K562 (cell line): ENCODE measurements at regions not wholly inside any gene's neighbourhood (a gene's known extent, or its start where the extent isn't known, plus 50 kb on each side); places are given as distances from the start of the nearest gene placed in this dataset.
A peak's percentile ranks its signal among the peaks of the same experiment; 100 is the strongest.

Experiments
- ATAC-seq: fragments of 200-7000 bp; cut with Tn5 transposase; 3 replicates; pipeline ENCODE4 v1.9.1; 2020; ENCODE audit warnings: moderate library complexity
- BruUV-seq: library from RNA; stranded (reverse); fragments of 400-500 nt; replicated peaks from 2 replicates; lab custom pipeline; 2021; lab: Mats Ljungman, UMichigan
- CTCF ChIA-PET: fragments of 300-600 bp; formaldehyde crosslinking; extraction: SDS; loops from one replicate; lab custom pipeline; 2021; ENCODE audit warnings: low intra/inter-chr PET ratio; lab: Yijun Ruan, JAX
- POLR2A ChIA-PET: fragments of 300-600, 350-650 bp; sonication (Branson Sonifier 250); formaldehyde crosslinking; extraction: SDS; loops from one replicate; lab custom pipeline; 2021; ENCODE audit warnings: antibody characterized with exemption, inconsistent platforms; lab: Yijun Ruan, JAX
- DNase-seq, 4 experiments: peaks; one replicate each; pipeline versions ENCODE4 v3.0.0 to v3.0.0-alpha.2; 2011 to 2018; ENCODE audit warnings: low spot score in 3 of 4, mixed read lengths in 3 of 4; ENCODE audit errors: extremely low read depth in 1 of 4
- FAIRE-seq: peaks from 2 replicates; lab custom pipeline; 2011; peaks lifted over from hg19 to GRCh38; lab: Jason Lieb, UNC
- H2AFZ ChIP-seq: 2 replicates; pipeline ENCODE4 v1.6.0; 2011; ENCODE audit warnings: low read depth, low read length, control low read depth, inconsistent platforms
- H3K27ac ChIP-seq: fragments of 200-600 bp; 3 replicates; pipeline ENCODE4 v1.8.0; 2011; ENCODE audit warnings: low read depth, mild to moderate bottlenecking, control low read depth, inconsistent platforms, low read length, moderate library complexity, mixed read lengths; ENCODE audit errors: extremely low read depth
- H3K27me3 ChIP-seq, 2 experiments: fragments of 300-600 bp in 1 of 2; 2 replicates in 1 of 2; 3 replicates in 1 of 2; pipeline versions ENCODE4 v1.6.0 to v1.8.0; 2011; ENCODE audit warnings: inconsistent platforms in 2 of 2, low read length in 2 of 2, mild to moderate bottlenecking in 1 of 2, mixed read lengths in 1 of 2, moderate library complexity in 1 of 2; ENCODE audit not compliant: control insufficient read depth in 2 of 2, insufficient read depth in 2 of 2
- H3K36me3 ChIP-seq: fragments of 300-600 bp; 3 replicates; pipeline ENCODE4 v1.8.0; 2011; ENCODE audit warnings: mild to moderate bottlenecking, low read length, inconsistent platforms; ENCODE audit not compliant: control insufficient read depth, insufficient read depth
- H3K4me1 ChIP-seq, 2 experiments: fragments of 200-600 bp in 1 of 2; replicated peaks in 1 of 2; 2 replicates in 1 of 2; 3 replicates in 1 of 2; pipeline versions ENCODE4 v1.5.1 to v1.8.0; 2011; ENCODE audit warnings: inconsistent platforms in 2 of 2, low read length in 2 of 2, mild to moderate bottlenecking in 1 of 2, mixed read lengths in 1 of 2, moderate library complexity in 1 of 2; ENCODE audit not compliant: control insufficient read depth in 2 of 2, insufficient read depth in 2 of 2
- H3K4me2 ChIP-seq: 2 replicates; pipeline ENCODE4 v1.6.1; 2011; ENCODE audit warnings: low read length, control low read depth, inconsistent platforms, mixed read lengths; ENCODE audit not compliant: insufficient read depth
- H3K4me3 ChIP-seq: fragments of 200-600 bp; sonication (generic), shearing (Covaris generic); 2 replicates; pipeline ENCODE4 v1.5.1; 2016; ENCODE audit warnings: control low read depth, inconsistent platforms
- H3K79me2 ChIP-seq: fragments of 200-600 bp; 3 replicates; pipeline ENCODE4 v1.8.0; 2011; ENCODE audit warnings: low read length, inconsistent platforms; ENCODE audit not compliant: control insufficient read depth, insufficient read depth
- H3K9ac ChIP-seq, 2 experiments: 2 replicates each; pipeline versions ENCODE4 v1.6.0 to v1.6.1; 2011; ENCODE audit warnings: low read depth in 2 of 2, low read length in 2 of 2, control low read depth in 1 of 2, inconsistent platforms in 1 of 2, mild to moderate bottlenecking in 1 of 2, mixed read lengths in 1 of 2; ENCODE audit not compliant: insufficient read depth in 1 of 2
- H3K9me1 ChIP-seq: one replicate; pipeline ENCODE4 v1.6.0; 2011; ENCODE audit warnings: inconsistent platforms, mild to moderate bottlenecking, low read length, moderate library complexity; ENCODE audit not compliant: control insufficient read depth, insufficient read depth
- H3K9me3 ChIP-seq: replicated peaks from 2 replicates; pipeline ENCODE4 v1.5.1; 2011; ENCODE audit warnings: low read depth, low read length, inconsistent platforms; ENCODE audit not compliant: control insufficient read depth, insufficient read depth
- H4K20me1 ChIP-seq: replicated peaks from 2 replicates; pipeline ENCODE4 v1.6.1; 2011; ENCODE audit warnings: low read length, inconsistent platforms, mixed read lengths; ENCODE audit not compliant: control insufficient read depth, insufficient read depth
- CEBPB ChIP-seq: fragments of 450-650 bp; IDR thresholded peaks from 2 replicates; pipeline ENCODE4 v1.6.1; 2016; ENCODE audit warnings: missing genetic modification characterization, missing compliant biosample characterization
- HIVEP1 ChIP-seq: fragments of 250-450 bp; sonication (Bioruptor Pico); IDR thresholded peaks from 2 replicates; pipeline ENCODE4 v1.4.0; 2020; ENCODE audit warnings: mild to moderate bottlenecking
- KAT2B ChIP-seq: IDR thresholded peaks from one replicate; pipeline ENCODE4 v1.6.1; 2012; ENCODE audit warnings: low read depth, mild to moderate bottlenecking, control low read depth, inconsistent platforms, low read length, moderate library complexity
- LCOR ChIP-seq: sonication (generic); formaldehyde crosslinking; IDR thresholded peaks from 2 replicates; pipeline ENCODE4 v1.8.0; 2022; ENCODE audit warnings: mild to moderate bottlenecking, missing genetic modification reagents
- MEIS2 ChIP-seq: fragments of 450-650 bp; IDR thresholded peaks from 2 replicates; pipeline ENCODE4 v1.6.1; 2014; ENCODE audit warnings: mild to moderate bottlenecking; ENCODE audit not compliant: partially characterized antibody
- MYC ChIP-seq, 2 experiments: fragments of 250-450 bp in 1 of 2; sonication (Bioruptor Pico) in 1 of 2; IDR thresholded peaks; 2 replicates each; pipeline versions ENCODE4 v1.5.1 to v1.6.1; 2012 to 2021; ENCODE audit warnings: low read depth in 2 of 2, borderline replicate concordance in 1 of 2, improper control_type of control experiment in 1 of 2, low read length in 1 of 2, mild to moderate bottlenecking in 1 of 2, moderate library complexity in 1 of 2
- NFRKB ChIP-seq: fragments of 450-650 bp; IDR thresholded peaks from 2 replicates; pipeline ENCODE4 v1.6.1; 2016; ENCODE audit warnings: low read depth
- PML ChIP-seq: IDR thresholded peaks from 2 replicates; pipeline ENCODE4 v1.6.1; 2012; ENCODE audit warnings: low read length, inconsistent platforms
- RAD21 ChIP-seq, 2 experiments: fragments of 250-450 bp in 1 of 2; fragments of 450-650 bp in 1 of 2; sonication (Bioruptor Pico) in 1 of 2; formaldehyde crosslinking in 1 of 2; IDR thresholded peaks in 1 of 2; conservative IDR thresholded peaks in 1 of 2; 2 replicates each; pipeline versions ENCODE4 v1.4.0 to v1.8.0; 2020 to 2022; ENCODE audit warnings: mild to moderate bottlenecking in 2 of 2, moderate library complexity in 1 of 2
- TAF15 ChIP-seq: fragments of 200-400 bp; formaldehyde crosslinking; IDR thresholded peaks from 2 replicates; pipeline ENCODE4 v1.6.1; 2017; ENCODE audit warnings: mild to moderate bottlenecking, low read depth, low read length, moderate library complexity
- TAF9B ChIP-seq: fragments of 450-650 bp; IDR thresholded peaks from 2 replicates; pipeline ENCODE4 v1.6.1; 2018; ENCODE audit warnings: mild to moderate bottlenecking; ENCODE audit not compliant: partially characterized antibody
- TGIF2 ChIP-seq: sonication (generic); formaldehyde crosslinking; IDR thresholded peaks from 2 replicates; pipeline ENCODE4 v1.8.1; 2022; ENCODE audit warnings: mild to moderate bottlenecking, missing genetic modification reagents, moderate library complexity
- TRIM25 ChIP-seq: fragments of 450-650 bp; IDR thresholded peaks from 2 replicates; pipeline ENCODE4 v1.7.0; 2016; ENCODE audit warnings: borderline replicate concordance
- ZNF41 ChIP-seq: fragments of 250-450 bp; sonication (Bioruptor Pico); conservative IDR thresholded peaks from 2 replicates; pipeline ENCODE4 v1.4.0; 2020; ENCODE audit warnings: mild to moderate bottlenecking
- ZNF583 ChIP-seq: fragments of 250-450 bp; sonication (Bioruptor Pico); IDR thresholded peaks from 2 replicates; pipeline ENCODE4 v1.4.0; 2020
- WGBS: fragments of 100-300 bp; shearing (Covaris generic); methylation state at CpG from one replicate; pipeline ENCODE4 v1.1.6; 2016; ENCODE audit warnings: low coverage, mixed read lengths; ENCODE audit not compliant: insufficient coverage; ENCODE audit errors: missing lambda C conversion rate; 5-methylcytosine and 5-hydroxymethylcytosine counted together
- in situ Hi-C: fragments of 300-500 bp; cut with MboI; formaldehyde crosslinking; loops from 4 replicates; pipeline ENCODE4 v1.15.0; 2018; ENCODE audit warnings: inconsistent platforms, mixed read lengths
- intact Hi-C: fragments of 100-400 bp; cut with micrococcal nuclease; formaldehyde crosslinking; loops from 2 replicates; pipeline ENCODE4 v1.14.2; 2022

GRCh38 chr4:134777606-134778005 lies 576.0 kb upstream of the PABPC4L start:
- 0% methylated on average over 2 of the region's 2 CpGs for WGBS
- no peak for FAIRE-seq
- no peak overlapping the region for H3K9ac ChIP-seq
- no peak overlapping the region for H2AFZ ChIP-seq
- no peaks in the 10 kb centered on the region for H3K4me1 ChIP-seq
- ChIA-PET POLR2A (no interaction called here), CTCF (no interaction called here)
- H4K20me1 ChIP-seq: no peaks in the 10 kb centered on the region
- no TSS peak for BruUV-seq
- no peaks in the 10 kb centered on the region for H3K9me3 ChIP-seq
- no peaks in the 10 kb centered on the region for H3K27me3 ChIP-seq
- no peaks in the 10 kb centered on the region for H3K36me3 ChIP-seq
- in situ Hi-C loops: no loop called here
- no peak overlapping the region for H3K27ac ChIP-seq
- peak in 1 of 2 experiments; percentile 18; a peak in 1 of 4 replicates for TF ChIP-seq RAD21 (CRISPR knock-in tag; conservative IDR thresholded peaks at IDR 0.05 in 1 of 2, IDR thresholded peaks at IDR 0.05 in 1 of 2)
- no peak for TF ChIP-seq NFRKB
- no peaks in the 10 kb centered on the region for H3K9me1 ChIP-seq
- DNase-seq: no peak
- no peak overlapping the region for H3K4me2 ChIP-seq
- no peaks in the 10 kb centered on the region for H3K79me2 ChIP-seq
- intact Hi-C loops: no loop called here
- H3K4me3 ChIP-seq: no peak overlapping the region
- no peak for ATAC-seq

GRCh38 chr4:134773497-134774000 lies 572.0 kb upstream of the PABPC4L start:
- Histone ChIP-seq H3K79me2 (no peaks in the 10 kb centered on the region), H3K4me2 (no peak overlapping the region), H3K9me1 (no peaks in the 10 kb centered on the region), H2AFZ (no peak overlapping the region), H3K27me3 (no peaks in the 10 kb centered on the region), H3K4me1 (no peaks in the 10 kb centered on the region), H3K9ac (no peak overlapping the region), H3K9me3 (no peaks in the 10 kb centered on the region), H4K20me1 (no peaks in the 10 kb centered on the region), H3K4me3 (no peak overlapping the region), H3K27ac (no peak overlapping the region), H3K36me3 (no peaks in the 10 kb centered on the region)
- in situ Hi-C loops: no loop called here
- POLR2A ChIA-PET: no interaction called here
- intact Hi-C loops: no loop called here
- BruUV-seq: no TSS peak
- ATAC-seq: no peak
- DNase-seq: no peak
- CTCF ChIA-PET: no interaction called here
- no peak for FAIRE-seq
- 0% methylated on average over 4 of the region's 4 CpGs for WGBS
- TF ChIP-seq TAF15: no peak
- TF ChIP-seq ZNF41: no peak
- TF ChIP-seq MEIS2: no peak
- no peak for TF ChIP-seq TAF9B
- TF ChIP-seq ZNF583 (CRISPR knock-in tag): no peak
- no peak for TF ChIP-seq CEBPB (tag)
- TF ChIP-seq TRIM25: no peak
- TF ChIP-seq MYC (IDR thresholded peaks at IDR 0.05; ENCODE audit: low read depth, low read length): no peak
- no peak for TF ChIP-seq MYC (CRISPR knock-in tag; IDR thresholded peaks at IDR 0.05; ENCODE audit: borderline replicate concordance, low read depth)
- TF ChIP-seq KAT2B: no peak
- no peak for TF ChIP-seq LCOR
- TF ChIP-seq HIVEP1 (CRISPR knock-in tag): no peak
- no peak for TF ChIP-seq PML
- no peak for TF ChIP-seq TGIF2 (CRISPR knock-in tag)
